Osteoblast (primary cell): ENCODE measurements at regions not wholly inside any gene's neighbourhood (a gene's known extent, or its start where the extent isn't known, plus 50 kb on each side); places are given as distances from the start of the nearest gene placed in this dataset.

ENCODE experiments used
- DNase-seq: peaks from one replicate; pipeline ENCODE4 v3.0.0; 2011; ENCODE audit warnings: low spot score, mixed read lengths; ENCODE audit not compliant: insufficient read length; ENCODE audit errors: missing footprints
- H2AFZ ChIP-seq: 2 replicates; pipeline ENCODE4 v1.6.0; 2011; ENCODE audit warnings: mild to moderate bottlenecking, low read length
- H3K27ac ChIP-seq: 2 replicates; pipeline ENCODE4 v1.5.1; 2011; ENCODE audit warnings: mild to moderate bottlenecking, low read depth, low read length, moderate library complexity
- H3K27me3 ChIP-seq: 2 replicates; pipeline ENCODE4 v1.6.0; 2012; ENCODE audit warnings: mild to moderate bottlenecking, control low read depth, inconsistent platforms, low read length, moderate library complexity; ENCODE audit not compliant: insufficient read depth
- H3K36me3 ChIP-seq: 2 replicates; pipeline ENCODE4 v1.5.1; 2011; ENCODE audit warnings: mild to moderate bottlenecking, low read length, control low read depth, moderate library complexity; ENCODE audit not compliant: insufficient read depth
- H3K4me1 ChIP-seq: 2 replicates; pipeline ENCODE4 v1.5.1; 2011; ENCODE audit warnings: mild to moderate bottlenecking, low read length, control low read depth, moderate library complexity; ENCODE audit not compliant: insufficient read depth
- H3K4me2 ChIP-seq: 2 replicates; pipeline ENCODE4 v1.6.0; 2011; ENCODE audit warnings: mild to moderate bottlenecking, low read length; ENCODE audit not compliant: insufficient read depth
- H3K4me3 ChIP-seq: fragments of 200-600 bp; sonication (generic); 3 replicates; pipeline ENCODE4 v1.5.1; 2012; ENCODE audit warnings: mild to moderate bottlenecking, low read length, inconsistent platforms; ENCODE audit not compliant: insufficient read depth
- H3K79me2 ChIP-seq: 2 replicates; pipeline ENCODE4 v1.6.0; 2012; ENCODE audit warnings: mild to moderate bottlenecking, low read length, control low read depth, inconsistent platforms; ENCODE audit not compliant: insufficient read depth
- H3K9me3 ChIP-seq: 2 replicates; pipeline ENCODE4 v1.5.1; 2011; ENCODE audit warnings: low read depth, low read length, control low read depth
- H4K20me1 ChIP-seq: 2 replicates; pipeline ENCODE4 v1.6.0; 2012; ENCODE audit warnings: mild to moderate bottlenecking, low read length, control low read depth; ENCODE audit not compliant: insufficient read depth
- TF ChIP-seq, protein P1 (sequence below): IDR thresholded peaks from 2 replicates; pipeline ENCODE4 v1.5.1; 2011; ENCODE audit warnings: mild to moderate bottlenecking, low read depth, low read length, moderate library complexity; ENCODE audit errors: extremely low read depth

DNA sequence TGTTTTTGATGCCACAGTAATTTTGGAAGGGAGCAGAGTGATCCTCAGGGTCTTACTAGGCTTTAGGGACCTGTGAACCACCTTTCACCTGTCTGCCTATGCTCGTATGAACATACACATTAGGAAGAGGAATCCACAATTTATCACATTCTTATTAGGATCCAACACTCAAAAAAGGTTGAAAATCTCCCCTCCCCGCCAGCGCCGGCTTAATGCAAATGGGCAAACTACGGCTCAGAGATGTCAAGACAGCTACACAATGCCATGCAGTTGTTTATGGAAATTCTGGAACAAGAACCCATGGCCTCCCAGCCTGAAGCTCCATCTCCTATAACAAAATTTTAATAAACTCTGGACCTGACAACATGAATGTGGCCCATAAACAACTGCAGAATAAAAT is 375.9 kb upstream of the ACVR2A start:
- Histone ChIP-seq H3K4me3 (no peak overlapping the region), H3K36me3 (no peaks in the 10 kb centered on the region), H3K4me2 (no peak overlapping the region), H3K27me3 (no peaks in the 10 kb centered on the region), H2AFZ (no peak overlapping the region), H3K9me3 (no peaks in the 10 kb centered on the region), H3K4me1 (no peaks in the 10 kb centered on the region), H4K20me1 (no peaks in the 10 kb centered on the region), H3K27ac (no peak overlapping the region), H3K79me2 (no peaks in the 10 kb centered on the region)
- no peak for DNase-seq
- TF ChIP-seq, protein P1, sequence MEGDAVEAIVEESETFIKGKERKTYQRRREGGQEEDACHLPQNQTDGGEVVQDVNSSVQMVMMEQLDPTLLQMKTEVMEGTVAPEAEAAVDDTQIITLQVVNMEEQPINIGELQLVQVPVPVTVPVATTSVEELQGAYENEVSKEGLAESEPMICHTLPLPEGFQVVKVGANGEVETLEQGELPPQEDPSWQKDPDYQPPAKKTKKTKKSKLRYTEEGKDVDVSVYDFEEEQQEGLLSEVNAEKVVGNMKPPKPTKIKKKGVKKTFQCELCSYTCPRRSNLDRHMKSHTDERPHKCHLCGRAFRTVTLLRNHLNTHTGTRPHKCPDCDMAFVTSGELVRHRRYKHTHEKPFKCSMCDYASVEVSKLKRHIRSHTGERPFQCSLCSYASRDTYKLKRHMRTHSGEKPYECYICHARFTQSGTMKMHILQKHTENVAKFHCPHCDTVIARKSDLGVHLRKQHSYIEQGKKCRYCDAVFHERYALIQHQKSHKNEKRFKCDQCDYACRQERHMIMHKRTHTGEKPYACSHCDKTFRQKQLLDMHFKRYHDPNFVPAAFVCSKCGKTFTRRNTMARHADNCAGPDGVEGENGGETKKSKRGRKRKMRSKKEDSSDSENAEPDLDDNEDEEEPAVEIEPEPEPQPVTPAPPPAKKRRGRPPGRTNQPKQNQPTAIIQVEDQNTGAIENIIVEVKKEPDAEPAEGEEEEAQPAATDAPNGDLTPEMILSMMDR, result no peak

DNA sequence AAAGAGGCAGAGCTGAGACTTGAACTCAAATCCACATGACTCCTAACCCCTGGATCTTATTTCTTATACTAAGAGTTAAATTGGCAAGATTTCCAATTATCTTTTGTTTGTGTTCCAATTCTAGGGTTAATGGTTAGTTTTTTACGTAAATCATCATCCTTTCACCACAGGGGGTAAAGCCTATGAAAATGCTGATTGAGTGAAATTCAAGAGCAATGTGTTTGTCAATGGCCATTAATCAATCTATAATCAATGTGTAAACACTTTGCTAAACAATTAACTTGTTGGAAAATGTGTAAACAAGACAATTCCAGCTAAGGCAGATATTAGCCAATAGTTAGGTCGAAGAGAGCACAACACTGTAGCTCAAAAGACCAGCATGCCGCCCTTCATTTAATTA is 376.5 kb upstream of the ACVR2A start:
- TF ChIP-seq, protein P1, result no peak
- no peak for DNase-seq

DNA sequence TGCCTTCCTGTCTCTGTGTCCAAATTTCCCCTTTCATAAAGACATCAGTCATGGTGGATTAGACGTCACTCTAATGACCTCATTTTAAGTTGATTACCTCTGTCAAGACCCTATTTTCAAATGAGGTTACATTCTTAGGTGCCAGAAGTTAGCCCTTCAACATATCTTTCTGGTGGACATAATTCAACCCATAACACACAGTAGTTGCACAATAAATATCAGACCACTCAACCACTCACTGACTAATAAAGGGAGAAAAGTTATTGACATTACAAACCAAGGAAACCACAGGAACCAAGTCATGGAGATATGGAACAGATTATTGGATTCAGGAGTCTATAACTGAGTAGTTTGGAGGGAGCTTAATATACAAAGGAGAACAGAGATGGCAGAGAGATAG is 377.4 kb upstream of the ACVR2A start:
- Histone ChIP-seq H3K27me3 (no peaks in the 10 kb centered on the region), H3K4me2 (no peak overlapping the region), H3K4me1 (no peaks in the 10 kb centered on the region), H3K27ac (no peak overlapping the region), H3K36me3 (no peaks in the 10 kb centered on the region), H3K79me2 (no peaks in the 10 kb centered on the region), H3K9me3 (no peaks in the 10 kb centered on the region), H3K4me3 (no peak overlapping the region), H2AFZ (no peak overlapping the region), H4K20me1 (no peaks in the 10 kb centered on the region)
- no peak for DNase-seq
- TF ChIP-seq, protein P1, result no peak

More for the DNA sequence above, 376.5 kb upstream of the ACVR2A start:
- H3K4me1 ChIP-seq, result no peaks in the 10 kb centered on the region
- H3K36me3 ChIP-seq, result no peaks in the 10 kb centered on the region
- H4K20me1 ChIP-seq, result no peaks in the 10 kb centered on the region
- no peak overlapping the region for H3K4me2 ChIP-seq
- no peaks in the 10 kb centered on the region for H3K79me2 ChIP-seq
- no peak overlapping the region for H3K27ac ChIP-seq
- H3K27me3 ChIP-seq, result no peaks in the 10 kb centered on the region
- H3K4me3 ChIP-seq, result no peak overlapping the region
- H3K9me3 ChIP-seq, result no peaks in the 10 kb centered on the region
- H2AFZ ChIP-seq, result no peak overlapping the region

DNA sequence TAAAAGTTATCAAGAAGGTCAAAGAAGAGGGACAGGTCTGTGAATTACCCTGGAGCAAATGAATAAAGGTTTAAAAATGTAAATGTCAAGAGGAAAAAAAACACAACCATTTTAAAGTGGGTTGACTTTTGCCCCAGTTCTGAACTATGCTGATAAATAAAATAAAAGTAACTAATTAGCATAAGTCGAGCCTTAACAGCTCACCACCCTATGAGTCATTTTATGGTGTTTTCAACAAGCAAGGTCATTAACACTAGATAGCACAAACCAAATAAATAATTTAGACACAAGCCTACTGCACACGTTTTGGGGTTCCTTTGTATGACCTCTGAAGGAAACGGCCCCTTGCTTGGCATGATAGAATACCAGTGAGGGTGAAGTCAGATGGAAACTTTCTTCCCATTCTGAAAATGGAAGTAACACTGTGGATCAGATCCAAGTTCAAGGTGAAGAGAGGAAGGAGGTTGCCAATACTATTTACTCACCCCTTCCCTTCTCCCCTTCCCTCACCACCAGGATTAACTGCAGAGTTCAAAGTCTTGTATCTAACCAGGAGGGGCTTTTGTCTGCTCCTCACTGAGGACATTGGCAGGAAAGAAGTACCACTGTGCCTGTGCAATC is 380.0 kb upstream of the ACVR2A start:
- Histone ChIP-seq H3K27ac (no peak overlapping the region), H3K4me1 (no peaks in the 10 kb centered on the region), H3K79me2 (no peaks in the 10 kb centered on the region), H3K36me3 (no peaks in the 10 kb centered on the region), H3K27me3 (no peaks in the 10 kb centered on the region), H2AFZ (no peak overlapping the region), H4K20me1 (no peaks in the 10 kb centered on the region), H3K4me3 (no peak overlapping the region), H3K4me2 (no peak overlapping the region), H3K9me3 (no peaks in the 10 kb centered on the region)
- no peak for DNase-seq
- TF ChIP-seq, protein P1, result no peak
